GM19025 (cell line): ENCODE measurements at regions not wholly inside any gene's neighbourhood (a gene's known extent, or its start where the extent isn't known, plus 50 kb on each side); places are given as distances from the start of the nearest gene placed in this dataset.
"Not testable (repeated sequence)": the region's sequence is repeated elsewhere in the genome, so short reads cannot be mapped to it uniquely, and the experiment has no call there.

ENCODE experiments used
- ATAC-seq: cut with Tn5 transposase; IDR thresholded peaks from one replicate; pipeline ENCODE4 v1.9.1; 2021; ENCODE audit warnings: mild to moderate bottlenecking, low read depth, moderate library complexity; ENCODE audit not compliant: unreplicated experiment

- ATAC-seq: no peak
Observed at GRCh38 chr3:80395023-80395422, 627.2 kb upstream of the ROBO1 start.

- no peak for ATAC-seq
Observed at GRCh38 chr3:80391573-80391972, 623.8 kb upstream of the ROBO1 start.

GRCh38 chr3:80384811-80385210, 617.0 kb upstream of the ROBO1 start:
- ATAC-seq: no peak

- ATAC-seq: no peak
Observed at GRCh38 chr3:80374423-80374822, 606.6 kb upstream of the ROBO1 start.

- no peak for ATAC-seq
Observed at GRCh38 chr3:80368616-80369015, 600.8 kb upstream of the ROBO1 start.

- no peak for ATAC-seq
Observed at GRCh38 chr3:80366808-80367548, 599.2 kb upstream of the ROBO1 start.

GRCh38 chr3:80357761-80358160, 590.0 kb upstream of the ROBO1 start:
- ATAC-seq: no peak

GRCh38 chr3:80355144-80355543, 587.3 kb upstream of the ROBO1 start:
- no peak for ATAC-seq

GRCh38 chr3:80351201-80351600, 583.4 kb upstream of the ROBO1 start:
- no peak for ATAC-seq

GRCh38 chr3:80350771-80351170, 583.0 kb upstream of the ROBO1 start:
- ATAC-seq: no peak

- ATAC-seq: no peak
Observed at GRCh38 chr3:80338366-80338765, 570.6 kb upstream of the ROBO1 start.

GRCh38 chr3:80334534-80334933, 566.7 kb upstream of the ROBO1 start:
- ATAC-seq: no peak

GRCh38 chr3:80331494-80332170, 563.8 kb upstream of the ROBO1 start:
- ATAC-seq: no peak

- not testable (repeated sequence) for ATAC-seq
Observed at GRCh38 chr3:80314541-80314940, 546.7 kb upstream of the ROBO1 start.

- ATAC-seq: no peak
Observed at GRCh38 chr3:80308637-80309036, 540.8 kb upstream of the ROBO1 start.

- no peak for ATAC-seq
Observed at GRCh38 chr3:80307844-80308243, 540.0 kb upstream of the ROBO1 start.

- no peak for ATAC-seq
Observed at GRCh38 chr3:80297720-80298119, 529.9 kb upstream of the ROBO1 start.

GRCh38 chr3:80285388-80285787, 517.6 kb upstream of the ROBO1 start:
- ATAC-seq: no peak

- no peak for ATAC-seq
Observed at GRCh38 chr3:80283783-80284182, 516.0 kb upstream of the ROBO1 start.

GRCh38 chr3:80278056-80278455, 510.3 kb upstream of the ROBO1 start:
- no peak for ATAC-seq

GRCh38 chr3:80275120-80275519, 507.3 kb upstream of the ROBO1 start:
- no peak for ATAC-seq

- ATAC-seq: no peak
Observed at GRCh38 chr3:80263260-80263659, 495.5 kb upstream of the ROBO1 start.
